Mesothelial cell of epicardium (in vitro differentiated cells): ENCODE measurements at regions not wholly inside any gene's neighbourhood (a gene's known extent, or its start where the extent isn't known, plus 50 kb on each side); places are given as distances from the start of the nearest gene placed in this dataset.
"Not testable (repeated sequence)": the region's sequence is repeated elsewhere in the genome, so short reads cannot be mapped to it uniquely, and the experiment has no call there.

Source experiments
- DNase-seq, 2 experiments: peaks; one replicate each; pipeline ENCODE4 v3.0.0; 2021; ENCODE audit warnings: low spot score in 2 of 2; ENCODE audit not compliant: unreplicated experiment in 2 of 2
- H3K27ac Mint-ChIP-seq: 2 replicates; pipeline ENCODE4 v1.8.0; 2021; ENCODE audit warnings: mixed read lengths
- H3K27me3 Mint-ChIP-seq: 2 replicates; pipeline ENCODE4 v1.8.0; 2021; ENCODE audit warnings: low read depth, mixed read lengths
- H3K36me3 Mint-ChIP-seq: 2 replicates; pipeline ENCODE4 v1.8.0; 2021; ENCODE audit warnings: mixed read lengths
- H3K4me1 Mint-ChIP-seq: 2 replicates; pipeline ENCODE4 v1.8.0; 2021; ENCODE audit warnings: mixed read lengths
- H3K4me3 Mint-ChIP-seq: 2 replicates; pipeline ENCODE4 v1.8.0; 2021; ENCODE audit warnings: mild to moderate bottlenecking, moderate library complexity, mixed read lengths
- H3K9me3 Mint-ChIP-seq: 2 replicates; pipeline ENCODE4 v1.8.0; 2021; ENCODE audit warnings: mixed read lengths
- CTCF ChIP-seq: fragments of 200-600 bp; sonication (generic); IDR thresholded peaks from one replicate; pipeline ENCODE4 v1.5.0; 2021; ENCODE audit warnings: antibody characterized with exemption; ENCODE audit not compliant: unreplicated experiment

- Mint-ChIP-seq H3K4me3 (peak overlapping the region; percentile 8), H3K27me3 (no peaks in the 10 kb centered on the region), H3K4me1 (peaks cover 39% of the 10 kb centered on the region), H3K27ac (peak overlapping the region; percentile 97), H3K36me3 (no peaks in the 10 kb centered on the region), H3K9me3 (no peaks in the 10 kb centered on the region)
- no peak for TF ChIP-seq CTCF
- DNase-seq = no peak
These were observed 54.1 kb upstream of the TFRC start for GRCh38 chr3:196135693-196136639.

GRCh38 chr3:196134691-196135090 lies 52.8 kb upstream of the TFRC start:
- Mint-ChIP-seq H3K27ac (peak overlapping the region; percentile 49), H3K36me3 (no peaks in the 10 kb centered on the region)

DNA sequence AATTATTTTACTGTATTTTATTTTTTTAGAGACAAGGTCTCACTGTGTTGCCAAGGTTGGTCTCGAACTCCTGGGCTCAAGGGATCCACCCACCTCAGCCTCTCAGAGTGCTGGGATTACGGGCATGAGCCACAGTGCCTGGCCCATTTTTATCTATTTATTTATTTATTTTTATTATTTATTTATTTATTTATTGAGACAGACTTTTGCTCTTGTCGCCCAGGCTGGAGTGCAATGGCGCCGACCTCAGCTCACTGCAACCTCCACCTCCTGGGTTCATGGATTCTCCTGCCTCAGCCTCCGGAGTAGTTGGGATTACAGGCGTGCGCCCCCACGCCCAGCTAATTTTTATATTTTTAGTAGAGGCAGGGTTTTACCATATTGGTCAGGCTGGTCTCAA lies 52.0 kb upstream of the TFRC start:
- not testable (repeated sequence) for H3K9me3 Mint-ChIP-seq, H3K4me3 Mint-ChIP-seq, H3K27me3 Mint-ChIP-seq, H3K36me3 Mint-ChIP-seq, H3K27ac Mint-ChIP-seq, DNase-seq
- peaks cover 27% of the 10 kb centered on the region for H3K4me1 Mint-ChIP-seq

More at GRCh38 chr3:196134691-196135090, 52.8 kb upstream of the TFRC start:
- no peaks in the 10 kb centered on the region for H3K9me3 Mint-ChIP-seq
- no peak for DNase-seq
- H3K4me3 Mint-ChIP-seq = no peak overlapping the region
- peaks cover 32% of the 10 kb centered on the region for H3K4me1 Mint-ChIP-seq
- no peak for TF ChIP-seq CTCF
- H3K27me3 Mint-ChIP-seq = no peaks in the 10 kb centered on the region

GRCh38 chr3:196131921-196132320 lies 50.0 kb upstream of the TFRC start:
- H3K36me3 Mint-ChIP-seq = no peaks in the 10 kb centered on the region
- H3K4me3 Mint-ChIP-seq = no peak overlapping the region
- no peaks in the 10 kb centered on the region for H3K9me3 Mint-ChIP-seq
- no peaks in the 10 kb centered on the region for H3K27me3 Mint-ChIP-seq
- TF ChIP-seq CTCF = no peak
- no peak for DNase-seq
- peaks cover 26% of the 10 kb centered on the region for H3K4me1 Mint-ChIP-seq
- no peak overlapping the region for H3K27ac Mint-ChIP-seq
